ENCODE measurements at regions not wholly inside any gene's neighbourhood (a gene's known extent, or its start where the extent isn't known, plus 50 kb on each side); places are given as distances from the start of the nearest gene placed in this dataset.

GRCh38 chr18:5619376-5619775 lies 75.6 kb upstream of the EPB41L3 start:
- no peak overlapping the region for H2AFZ ChIP-seq (ENCODE audit: low read length)
- H3K9me3 ChIP-seq (replicated peaks; ENCODE audit: insufficient read depth, low read length) = no peaks in the 10 kb centered on the region
- no peak for DNase-seq
- no peaks in the 10 kb centered on the region for H3K79me2 ChIP-seq (ENCODE audit: low read length)
- H3K4me2 ChIP-seq (ENCODE audit: low read depth, low read length) = no peak overlapping the region
- no peaks in the 10 kb centered on the region for H3K27me3 ChIP-seq (replicated peaks; ENCODE audit: insufficient read depth, low read length)
- H3K9ac ChIP-seq (ENCODE audit: low read length) = no peak overlapping the region
- no peaks in the 10 kb centered on the region for H3K4me1 ChIP-seq (ENCODE audit: low read length)
- H3K27ac ChIP-seq (ENCODE audit: low read length) = no peak overlapping the region
- no peak for TF ChIP-seq EZH2 (optimal IDR thresholded peaks at IDR 0.05; ENCODE audit: low read depth, low read length)
- TF ChIP-seq EZH2phosphoT487 (IDR thresholded peaks at IDR 0.05; ENCODE audit: low read length) = no peak
- no peak for TF ChIP-seq CTCF (IDR thresholded peaks at IDR 0.05; ENCODE audit: low read length)
- H3K36me3 ChIP-seq (replicated peaks; ENCODE audit: insufficient read depth, low read length) = no peaks in the 10 kb centered on the region
- no peaks in the 10 kb centered on the region for H3F3A ChIP-seq (ENCODE audit: insufficient read depth, low read length)
- no peak overlapping the region for H3K4me3 ChIP-seq (ENCODE audit: low read length)
- no peaks in the 10 kb centered on the region for H3K9me2 ChIP-seq (replicated peaks; ENCODE audit: insufficient read depth, low read length)
- no peaks in the 10 kb centered on the region for H4K20me1 ChIP-seq (ENCODE audit: insufficient read depth, low read length)

- H3K79me2 ChIP-seq (ENCODE audit: low read length) = no peaks in the 10 kb centered on the region
- no peak overlapping the region for H3K9ac ChIP-seq (ENCODE audit: low read length)
- no peaks in the 10 kb centered on the region for H4K20me1 ChIP-seq (ENCODE audit: insufficient read depth, low read length)
- no peaks in the 10 kb centered on the region for H3K36me3 ChIP-seq (replicated peaks; ENCODE audit: insufficient read depth, low read length)
- H3K9me2 ChIP-seq (replicated peaks; ENCODE audit: insufficient read depth, low read length) = no peaks in the 10 kb centered on the region
- H3K27me3 ChIP-seq (replicated peaks; ENCODE audit: insufficient read depth, low read length) = no peaks in the 10 kb centered on the region
- no peaks in the 10 kb centered on the region for H3K4me1 ChIP-seq (ENCODE audit: low read length)
- no peak overlapping the region for H3K4me2 ChIP-seq (ENCODE audit: low read depth, low read length)
- H3F3A ChIP-seq (ENCODE audit: insufficient read depth, low read length) = no peaks in the 10 kb centered on the region
- no peak overlapping the region for H3K4me3 ChIP-seq (ENCODE audit: low read length)
- H2AFZ ChIP-seq (ENCODE audit: low read length) = no peak overlapping the region
- no peak overlapping the region for H3K27ac ChIP-seq (ENCODE audit: low read length)
- H3K9me3 ChIP-seq (replicated peaks; ENCODE audit: insufficient read depth, low read length) = no peaks in the 10 kb centered on the region
- DNase-seq = no peak
- TF ChIP-seq CTCF (IDR thresholded peaks at IDR 0.05; ENCODE audit: low read length) (no peak), EZH2 (optimal IDR thresholded peaks at IDR 0.05; ENCODE audit: low read depth, low read length) (no peak), EZH2phosphoT487 (IDR thresholded peaks at IDR 0.05; ENCODE audit: low read length) (no peak)
Observed at GRCh38 chr18:5618047-5618688, 74.4 kb upstream of the EPB41L3 start.

GRCh38 chr18:5611221-5611620 lies 67.4 kb upstream of the EPB41L3 start:
- DNase-seq = no peak
- Histone ChIP-seq H3K4me1 (ENCODE audit: low read length) (no peaks in the 10 kb centered on the region), H3K9me3 (replicated peaks; ENCODE audit: insufficient read depth, low read length) (no peaks in the 10 kb centered on the region), H3K27ac (ENCODE audit: low read length) (no peak overlapping the region), H3K27me3 (replicated peaks; ENCODE audit: insufficient read depth, low read length) (no peaks in the 10 kb centered on the region), H3K36me3 (replicated peaks; ENCODE audit: insufficient read depth, low read length) (no peaks in the 10 kb centered on the region), H3F3A (ENCODE audit: insufficient read depth, low read length) (no peaks in the 10 kb centered on the region), H4K20me1 (ENCODE audit: insufficient read depth, low read length) (no peaks in the 10 kb centered on the region), H3K9ac (ENCODE audit: low read length) (no peak overlapping the region), H3K4me2 (ENCODE audit: low read depth, low read length) (no peak overlapping the region), H3K9me2 (replicated peaks; ENCODE audit: insufficient read depth, low read length) (no peaks in the 10 kb centered on the region), H2AFZ (ENCODE audit: low read length) (no peak overlapping the region), H3K4me3 (ENCODE audit: low read length) (no peak overlapping the region), H3K79me2 (ENCODE audit: low read length) (no peaks in the 10 kb centered on the region)
- TF ChIP-seq CTCF (IDR thresholded peaks at IDR 0.05; ENCODE audit: low read length) = no peak
- TF ChIP-seq EZH2 (optimal IDR thresholded peaks at IDR 0.05; ENCODE audit: low read depth, low read length) = no peak
- no peak for TF ChIP-seq EZH2phosphoT487 (IDR thresholded peaks at IDR 0.05; ENCODE audit: low read length)
